HUES6 (cell line): ENCODE measurements at regions not wholly inside any gene's neighbourhood (a gene's known extent, or its start where the extent isn't known, plus 50 kb on each side); places are given as distances from the start of the nearest gene placed in this dataset.

Source experiments
- H3K27ac ChIP-seq: 2 replicates; pipeline ENCODE4 v1.7.0; 2013; ENCODE audit warnings: low read depth, mild to moderate bottlenecking, low read length, inconsistent platforms
- H3K27me3 ChIP-seq: 2 replicates; pipeline ENCODE4 v1.6.1; 2013; ENCODE audit warnings: low read length; ENCODE audit not compliant: control insufficient read depth, insufficient read depth
- H3K36me3 ChIP-seq: 2 replicates; pipeline ENCODE4 v1.6.1; 2013; ENCODE audit warnings: low read length; ENCODE audit not compliant: control insufficient read depth, insufficient read depth
- H3K4me1 ChIP-seq: 2 replicates; pipeline ENCODE4 v1.6.1; 2013; ENCODE audit warnings: low read length; ENCODE audit not compliant: control insufficient read depth, insufficient read depth
- H3K4me3 ChIP-seq: 2 replicates; pipeline ENCODE4 v1.5.1; 2013; ENCODE audit warnings: low read depth, low read length
- H3K9ac ChIP-seq: one replicate; pipeline ENCODE4 v1.6.1; 2013; ENCODE audit warnings: mild to moderate bottlenecking, low read length
- H3K9me3 ChIP-seq: 2 replicates; pipeline ENCODE4 v1.6.1; 2013; ENCODE audit warnings: low read depth, low read length; ENCODE audit not compliant: control insufficient read depth, insufficient read depth

DNA sequence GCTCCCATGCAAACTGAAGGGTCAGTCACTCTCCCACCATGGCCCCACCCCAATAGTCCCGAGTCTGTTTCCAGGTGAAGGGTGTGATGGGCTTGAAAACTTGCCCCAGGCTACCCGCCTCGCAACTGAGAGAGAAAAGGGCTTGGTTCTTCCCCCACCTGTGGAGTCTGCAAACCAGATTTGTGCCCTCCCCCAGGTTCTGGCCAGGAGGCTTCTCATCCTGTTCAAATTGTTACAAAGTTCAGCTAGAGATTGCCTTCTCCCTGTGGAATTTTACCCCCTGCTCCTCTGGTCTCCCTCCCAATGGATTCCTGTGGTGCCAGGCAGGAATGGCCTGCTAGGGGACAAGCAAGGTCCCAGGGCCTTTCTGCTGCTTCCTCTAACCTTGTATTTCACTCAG, 93.1 kb upstream of the ACO1 start:
- H3K27me3 ChIP-seq, result no peaks in the 10 kb centered on the region
- peaks cover 2% of the 10 kb centered on the region; the same call in 1 of the 2 replicates for H3K9me3 ChIP-seq
- H3K27ac ChIP-seq, result no peak overlapping the region

DNA sequence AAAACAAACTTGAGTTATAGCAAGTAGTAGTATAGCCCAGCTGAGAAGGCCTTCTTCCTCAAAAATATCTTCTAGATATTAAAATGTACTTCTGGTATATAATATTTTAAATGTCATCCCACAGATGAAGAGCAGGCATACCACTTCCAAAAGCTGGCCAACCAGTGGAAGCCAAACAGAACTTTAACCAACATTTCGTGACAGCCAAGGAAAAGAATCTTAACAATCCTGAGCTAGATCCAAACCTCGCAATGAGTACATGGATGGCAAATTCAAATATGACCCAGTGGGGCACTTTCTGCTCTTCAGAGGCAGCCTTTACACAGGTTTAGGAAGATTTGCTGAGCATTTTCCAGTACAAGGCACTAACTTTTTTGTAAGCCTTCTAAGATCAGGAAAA, 91.8 kb upstream of the ACO1 start:
- H3K36me3 ChIP-seq, result no peaks in the 10 kb centered on the region
- no peaks in the 10 kb centered on the region for H3K27me3 ChIP-seq
- no peak overlapping the region for H3K9ac ChIP-seq
- no peaks in the 10 kb centered on the region; the same call in 1 of the 2 replicates for H3K4me1 ChIP-seq
- H3K27ac ChIP-seq, result no peak overlapping the region
- H3K9me3 ChIP-seq, result peaks cover 2% of the 10 kb centered on the region; the same call in 1 of the 2 replicates
- H3K4me3 ChIP-seq, result no peak overlapping the region

More for the DNA sequence above, 93.1 kb upstream of the ACO1 start:
- H3K9ac ChIP-seq, result no peak overlapping the region
- no peak overlapping the region for H3K4me3 ChIP-seq
- no peaks in the 10 kb centered on the region for H3K36me3 ChIP-seq
- H3K4me1 ChIP-seq, result no peaks in the 10 kb centered on the region; the same call in 1 of the 2 replicates

DNA sequence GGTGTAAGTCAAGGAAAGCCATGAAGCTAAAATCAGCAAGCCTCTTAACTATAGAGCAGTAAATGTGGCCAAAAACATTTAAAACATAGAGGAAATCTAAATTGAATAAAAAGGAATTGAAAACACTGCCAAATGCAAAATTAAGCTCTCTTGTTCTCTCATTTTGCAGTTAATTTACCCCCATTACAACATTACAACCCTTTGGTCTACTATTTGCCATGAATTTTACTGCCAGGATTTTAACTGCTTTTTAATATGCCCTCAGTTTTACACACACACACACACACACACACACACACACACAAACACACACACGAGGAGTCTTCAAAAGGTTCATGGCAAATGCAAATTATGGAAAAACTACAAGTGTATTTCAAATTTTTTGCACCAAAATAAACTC, 91.4 kb upstream of the ACO1 start:
- Histone ChIP-seq H3K36me3 (no peaks in the 10 kb centered on the region), H3K27me3 (no peaks in the 10 kb centered on the region), H3K9me3 (peaks cover 2% of the 10 kb centered on the region; the same call in 1 of the 2 replicates), H3K27ac (no peak overlapping the region), H3K4me1 (no peaks in the 10 kb centered on the region; the same call in 1 of the 2 replicates), H3K4me3 (no peak overlapping the region), H3K9ac (no peak overlapping the region)

DNA sequence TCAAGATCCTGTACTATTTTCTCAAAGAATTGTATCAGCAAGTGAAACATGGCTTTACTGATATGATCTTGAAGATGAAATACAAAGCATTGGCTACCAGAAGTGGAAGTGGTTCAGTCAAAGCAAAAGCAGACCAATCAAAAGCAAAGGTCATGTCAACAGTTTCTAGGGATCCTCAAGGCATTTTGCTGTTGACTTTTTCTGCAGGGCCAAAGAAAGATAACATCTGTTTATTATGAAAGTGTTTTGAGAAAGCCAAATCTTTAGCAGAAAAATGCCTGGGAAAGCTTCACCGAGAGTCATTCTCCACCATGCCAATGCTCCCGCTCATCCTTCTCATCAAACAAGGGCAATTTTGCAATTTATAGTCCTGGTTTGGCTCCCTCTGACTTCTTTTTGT, 90.3 kb upstream of the ACO1 start:
- peaks cover 2% of the 10 kb centered on the region; the same call in 1 of the 2 replicates for H3K9me3 ChIP-seq
- H3K27ac ChIP-seq, result no peak overlapping the region
- H3K36me3 ChIP-seq, result no peaks in the 10 kb centered on the region
- no peaks in the 10 kb centered on the region; the same call in 1 of the 2 replicates for H3K4me1 ChIP-seq
- no peaks in the 10 kb centered on the region for H3K27me3 ChIP-seq
- H3K9ac ChIP-seq, result no peak overlapping the region
- no peak overlapping the region for H3K4me3 ChIP-seq

DNA sequence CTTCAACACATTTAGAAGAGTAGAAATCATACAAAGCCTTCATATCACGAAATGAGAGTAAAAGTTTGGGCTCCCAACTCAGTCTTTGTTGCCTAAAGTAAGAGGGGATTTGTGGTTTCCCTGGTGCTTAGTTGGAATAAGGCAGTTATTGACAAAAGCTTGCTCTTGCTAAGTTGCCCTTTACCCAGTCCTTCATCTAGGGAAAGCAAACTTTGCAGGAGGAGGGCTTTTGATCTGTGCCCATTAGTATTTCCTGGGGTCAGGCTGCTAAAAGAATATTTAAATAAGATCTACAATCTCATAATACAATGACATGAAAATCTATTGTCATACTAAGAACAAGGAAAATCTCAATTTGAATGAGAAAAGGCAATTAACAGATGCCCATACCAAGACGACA, 84.1 kb upstream of the ACO1 start:
- Histone ChIP-seq H3K4me1 (no peaks in the 10 kb centered on the region; the same call in 1 of the 2 replicates), H3K4me3 (no peak overlapping the region)

DNA sequence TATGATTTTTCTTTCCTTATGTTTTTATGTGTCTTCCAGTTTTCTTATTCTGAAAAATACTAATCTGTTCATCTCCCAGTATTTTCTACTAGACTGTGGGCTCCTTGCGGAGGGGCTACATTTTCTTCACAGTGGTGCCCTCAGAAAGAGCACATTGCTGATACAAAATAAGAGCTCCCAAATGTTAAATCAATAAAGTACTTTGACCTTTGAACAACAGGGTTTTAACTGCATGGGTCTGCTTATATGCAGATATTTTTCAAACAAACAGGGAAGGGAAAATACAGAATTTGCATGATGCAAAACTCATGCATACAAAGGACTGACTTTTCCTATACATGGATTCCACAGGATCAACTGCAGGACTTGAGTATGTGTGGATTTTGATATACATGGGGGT, 79.9 kb upstream of the ACO1 start:
- H3K27me3 ChIP-seq, result no peaks in the 10 kb centered on the region
- no peak overlapping the region for H3K4me3 ChIP-seq
- H3K36me3 ChIP-seq, result no peaks in the 10 kb centered on the region
- peaks cover 14% of the 10 kb centered on the region; the same call in 1 of the 2 replicates for H3K4me1 ChIP-seq
- no peak overlapping the region for H3K27ac ChIP-seq
- H3K9me3 ChIP-seq, result no peaks in the 10 kb centered on the region
- H3K9ac ChIP-seq, result no peak overlapping the region

More for the DNA sequence above, 84.1 kb upstream of the ACO1 start:
- Histone ChIP-seq H3K27me3 (no peaks in the 10 kb centered on the region), H3K9me3 (no peaks in the 10 kb centered on the region), H3K9ac (no peak overlapping the region), H3K27ac (no peak overlapping the region), H3K36me3 (no peaks in the 10 kb centered on the region)

DNA sequence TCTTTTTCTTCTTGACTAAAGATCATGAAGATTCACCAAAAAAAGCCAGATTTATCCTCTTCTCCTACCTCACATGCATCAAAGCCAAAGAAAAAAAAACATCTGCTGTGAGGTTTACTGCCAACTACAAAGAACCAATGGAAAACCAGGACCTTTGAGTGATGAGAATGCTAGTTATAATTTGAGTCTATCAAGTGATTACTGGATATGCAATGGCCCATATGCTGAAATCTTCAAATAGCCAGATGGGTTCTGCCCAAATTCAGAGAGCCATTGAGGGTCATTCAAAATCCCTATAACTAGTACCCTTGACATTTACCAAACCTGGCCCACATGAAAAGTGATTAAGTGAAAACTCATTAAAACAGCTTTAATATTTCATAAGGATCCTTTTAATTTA, 78.4 kb upstream of the ACO1 start:
- Histone ChIP-seq H3K27ac (no peak overlapping the region), H3K4me3 (no peak overlapping the region), H3K36me3 (no peaks in the 10 kb centered on the region), H3K9ac (no peak overlapping the region), H3K9me3 (no peaks in the 10 kb centered on the region), H3K27me3 (no peaks in the 10 kb centered on the region), H3K4me1 (peaks cover 14% of the 10 kb centered on the region; the same call in 1 of the 2 replicates)

DNA sequence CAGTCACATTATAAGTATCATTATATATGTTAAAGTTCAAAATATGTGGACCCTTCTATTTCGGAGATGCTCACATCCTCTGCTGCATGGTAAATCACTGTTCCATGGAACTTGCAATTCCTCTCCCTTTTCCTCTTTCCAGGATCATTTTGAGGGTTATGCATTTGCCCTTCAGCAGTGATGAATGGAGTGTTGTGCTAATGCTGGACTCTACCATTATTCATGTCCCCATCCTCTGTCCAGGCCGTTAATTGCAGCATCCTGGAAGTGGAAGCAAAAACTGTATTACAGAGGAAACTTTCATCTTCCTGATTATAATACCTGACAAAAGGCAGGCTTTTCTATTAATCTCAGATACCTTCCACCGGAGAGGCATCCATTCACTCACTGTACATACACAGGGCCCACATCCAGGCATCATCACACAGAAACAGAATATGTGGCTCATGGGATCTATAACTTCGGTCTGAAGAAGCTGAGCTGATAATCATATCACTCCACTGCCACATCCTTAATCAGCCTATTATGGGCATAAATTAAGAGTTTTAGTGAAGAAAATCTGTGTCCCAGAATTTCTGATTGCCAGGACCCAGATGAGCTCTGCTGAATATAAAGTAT, 65.0 kb upstream of the ACO1 start:
- no peak overlapping the region for H3K4me3 ChIP-seq
- no peaks in the 10 kb centered on the region for H3K27me3 ChIP-seq
- H3K27ac ChIP-seq, result no peak overlapping the region
- H3K36me3 ChIP-seq, result no peaks in the 10 kb centered on the region
- no peak overlapping the region for H3K9ac ChIP-seq
- no peaks in the 10 kb centered on the region for H3K4me1 ChIP-seq
- peaks cover 10% of the 10 kb centered on the region for H3K9me3 ChIP-seq

DNA sequence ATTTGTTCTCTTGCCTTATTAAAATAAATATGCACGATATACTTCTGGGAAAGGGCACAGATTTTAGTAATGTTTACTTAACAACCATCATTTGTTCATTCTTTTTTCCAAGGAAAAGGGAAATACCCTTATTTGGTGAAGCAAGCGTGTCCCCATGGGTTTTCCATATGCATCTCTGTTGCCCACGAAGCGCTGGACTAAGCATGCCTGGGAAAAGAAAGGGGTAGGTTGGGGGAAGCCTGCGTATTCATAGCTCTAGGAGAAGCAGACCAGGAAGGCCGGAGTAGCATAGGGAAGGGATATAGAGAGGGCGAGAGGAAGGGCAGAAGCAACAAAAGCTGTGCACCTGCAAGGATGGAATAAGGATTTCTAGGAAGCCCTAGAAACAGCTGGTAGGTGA, 61.8 kb upstream of the ACO1 start:
- Histone ChIP-seq H3K4me3 (no peak overlapping the region), H3K9me3 (no peaks in the 10 kb centered on the region), H3K9ac (no peak overlapping the region), H3K27me3 (no peaks in the 10 kb centered on the region), H3K36me3 (no peaks in the 10 kb centered on the region), H3K27ac (no peak overlapping the region), H3K4me1 (no peaks in the 10 kb centered on the region)

DNA sequence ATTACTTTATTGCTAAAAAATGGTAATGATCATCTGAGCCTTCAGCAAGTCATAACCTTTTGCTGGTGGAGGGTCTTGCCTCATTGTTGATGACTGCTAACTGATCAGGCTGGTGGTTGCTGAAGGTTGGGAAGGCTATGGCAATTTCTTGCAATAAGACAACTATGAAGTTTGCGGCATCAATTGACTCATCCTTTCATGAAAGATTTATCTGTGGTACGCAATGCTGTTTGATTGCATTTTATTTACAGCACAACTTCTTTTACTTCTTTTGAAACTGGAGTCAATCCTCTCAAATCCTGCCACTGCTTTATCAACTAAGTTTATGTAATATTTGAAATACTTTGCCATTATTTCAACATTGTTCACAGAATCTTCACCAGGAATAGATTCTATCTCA, 58.3 kb upstream of the ACO1 start:
- no peaks in the 10 kb centered on the region for H3K9me3 ChIP-seq
- H3K4me3 ChIP-seq, result no peak overlapping the region
- H3K27me3 ChIP-seq, result no peaks in the 10 kb centered on the region
- H3K36me3 ChIP-seq, result no peaks in the 10 kb centered on the region
- no peak overlapping the region for H3K27ac ChIP-seq
- H3K9ac ChIP-seq, result no peak overlapping the region
- no peaks in the 10 kb centered on the region for H3K4me1 ChIP-seq

DNA sequence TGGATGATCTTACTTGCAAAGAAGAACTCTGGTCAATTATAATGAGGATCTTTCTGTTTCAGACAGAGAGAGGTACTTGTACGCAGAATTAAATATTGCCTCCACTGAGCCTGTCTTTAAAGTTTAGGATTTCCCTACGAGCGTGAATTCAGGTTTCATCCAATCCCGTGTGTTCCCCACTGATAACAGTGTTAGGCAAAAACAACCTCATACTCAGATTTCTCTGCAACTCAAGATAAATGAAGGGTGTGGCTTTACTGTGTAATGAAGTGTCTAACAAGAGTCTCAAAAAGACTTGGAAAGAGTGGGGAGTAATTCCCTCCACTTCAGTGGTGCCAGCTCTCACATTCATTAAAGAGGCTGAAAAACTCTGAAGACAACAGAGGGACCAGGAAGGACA, 53.2 kb upstream of the ACO1 start:
- no peak overlapping the region for H3K9ac ChIP-seq
- H3K27me3 ChIP-seq, result no peaks in the 10 kb centered on the region
- H3K4me3 ChIP-seq, result no peak overlapping the region
- H3K9me3 ChIP-seq, result no peaks in the 10 kb centered on the region
- H3K4me1 ChIP-seq, result no peaks in the 10 kb centered on the region; the same call in 1 of the 2 replicates
- H3K27ac ChIP-seq, result no peak overlapping the region
- H3K36me3 ChIP-seq, result no peaks in the 10 kb centered on the region
